Astrocyte (in vitro differentiated cells and primary cell): ENCODE measurements at regions not wholly inside any gene's neighbourhood (a gene's known extent, or its start where the extent isn't known, plus 50 kb on each side); places are given as distances from the start of the nearest gene placed in this dataset.

Source experiments
- DNase-seq: peaks from one replicate; pipeline ENCODE4 v3.0.0-alpha.2; 2010; ENCODE audit warnings: low read depth
- FAIRE-seq: peaks from 2 replicates; lab custom pipeline; 2011; peaks lifted over from hg19 to GRCh38; lab: Jason Lieb, UNC
- H2AFZ ChIP-seq: 2 replicates; pipeline ENCODE4 v1.6.0; 2012; ENCODE audit warnings: low read depth, low read length, inconsistent platforms
- H3K27ac ChIP-seq: 2 replicates; pipeline ENCODE4 v1.5.1; 2011; ENCODE audit warnings: low read depth, low read length, inconsistent platforms
- H3K27me3 ChIP-seq: 2 replicates; pipeline ENCODE4 v1.6.0; 2011; ENCODE audit warnings: low read length, inconsistent platforms; ENCODE audit not compliant: insufficient read depth
- H3K36me3 ChIP-seq: 2 replicates; pipeline ENCODE4 v1.5.1; 2011; ENCODE audit warnings: low read length, inconsistent platforms; ENCODE audit not compliant: insufficient read depth
- H3K4me1 ChIP-seq: 2 replicates; pipeline ENCODE4 v1.5.1; 2011; ENCODE audit warnings: low read length, inconsistent platforms; ENCODE audit not compliant: insufficient read depth
- H3K4me2 ChIP-seq: 2 replicates; pipeline ENCODE4 v1.6.0; 2012; ENCODE audit warnings: low read length, inconsistent platforms
- H3K4me3 ChIP-seq: 2 replicates; pipeline ENCODE4 v1.5.1; 2011; ENCODE audit warnings: low read depth, mild to moderate bottlenecking, low read length, inconsistent platforms; ENCODE audit not compliant: insufficient read depth
- H3K79me2 ChIP-seq: 2 replicates; pipeline ENCODE4 v1.6.0; 2012; ENCODE audit warnings: mild to moderate bottlenecking, low read length, inconsistent platforms; ENCODE audit not compliant: insufficient read depth
- H3K9ac ChIP-seq: 2 replicates; pipeline ENCODE4 v1.6.0; 2012; ENCODE audit warnings: mild to moderate bottlenecking, low read length, inconsistent platforms
- H3K9me3 ChIP-seq: 2 replicates; pipeline ENCODE4 v1.5.1; 2012; ENCODE audit warnings: low read depth, mild to moderate bottlenecking, low read length, inconsistent platforms; ENCODE audit not compliant: insufficient read depth
- H4K20me1 ChIP-seq: 2 replicates; pipeline ENCODE4 v1.6.0; 2012; ENCODE audit warnings: low read length, inconsistent platforms; ENCODE audit not compliant: insufficient read depth
- H3K27ac Mint-ChIP-seq: one replicate; pipeline ENCODE4 v1.8.0; 2021; ENCODE audit warnings: mild to moderate bottlenecking, mixed read lengths; ENCODE audit not compliant: unreplicated experiment
- H3K27me3 Mint-ChIP-seq: one replicate; pipeline ENCODE4 v1.8.0; 2021; ENCODE audit warnings: low read depth, mixed read lengths; ENCODE audit not compliant: unreplicated experiment
- H3K36me3 Mint-ChIP-seq: one replicate; pipeline ENCODE4 v1.8.0; 2021; ENCODE audit warnings: low read depth, mixed read lengths; ENCODE audit not compliant: unreplicated experiment
- H3K4me1 Mint-ChIP-seq: one replicate; pipeline ENCODE4 v1.8.0; 2021; ENCODE audit warnings: low read depth, mixed read lengths; ENCODE audit not compliant: unreplicated experiment
- H3K4me3 Mint-ChIP-seq: one replicate; pipeline ENCODE4 v1.8.0; 2021; ENCODE audit warnings: mild to moderate bottlenecking, moderate library complexity, mixed read lengths; ENCODE audit not compliant: unreplicated experiment
- H3K9me3 Mint-ChIP-seq: one replicate; pipeline ENCODE4 v1.8.0; 2021; ENCODE audit warnings: mild to moderate bottlenecking, mixed read lengths; ENCODE audit not compliant: unreplicated experiment
- CTCF ChIP-seq: IDR thresholded peaks from 2 replicates; pipeline ENCODE4 v1.5.1; 2011; ENCODE audit warnings: low read depth, mild to moderate bottlenecking, inconsistent platforms, low read length, moderate library complexity; ENCODE audit not compliant: insufficient read depth
- EZH2 ChIP-seq: IDR thresholded peaks from 2 replicates; pipeline ENCODE4 v1.6.1; 2012; ENCODE audit warnings: mild to moderate bottlenecking, low read length, inconsistent platforms; ENCODE audit not compliant: insufficient read depth

GRCh38 chr7:53214463-53214862 lies 179.0 kb downstream of the POM121L12 start:
- no peak for TF ChIP-seq EZH2
- TF ChIP-seq CTCF: no peak
- no peaks in the 10 kb centered on the region for H4K20me1 ChIP-seq
- H3K9me3 ChIP-seq: peaks cover 6% of the 10 kb centered on the region
- no peak overlapping the region for H3K27ac ChIP-seq
- peaks cover 4% of the 10 kb centered on the region for H3K36me3 Mint-ChIP-seq
- H3K27me3 Mint-ChIP-seq: no peaks in the 10 kb centered on the region
- H3K27me3 ChIP-seq: no peaks in the 10 kb centered on the region
- H3K4me1 Mint-ChIP-seq: peaks cover 5% of the 10 kb centered on the region
- H3K36me3 ChIP-seq: no peaks in the 10 kb centered on the region
- H3K4me2 ChIP-seq: no peak overlapping the region
- H2AFZ ChIP-seq: no peak overlapping the region
- H3K4me1 ChIP-seq: no peaks in the 10 kb centered on the region
- DNase-seq (no peak), FAIRE-seq (no peak)
- H3K79me2 ChIP-seq: no peaks in the 10 kb centered on the region
- no peak overlapping the region for H3K27ac Mint-ChIP-seq
- no peak overlapping the region for H3K9ac ChIP-seq
- H3K4me3 ChIP-seq: no peak overlapping the region
- H3K9me3 Mint-ChIP-seq: peaks cover 30% of the 10 kb centered on the region
- H3K4me3 Mint-ChIP-seq: no peak overlapping the region

- TF ChIP-seq EZH2 (no peak), CTCF (no peak)
- H2AFZ ChIP-seq: peak overlapping the region; percentile 84
- H4K20me1 ChIP-seq: no peaks in the 10 kb centered on the region
- no peaks in the 10 kb centered on the region for H3K4me1 ChIP-seq
- no peak overlapping the region for H3K27ac ChIP-seq
- H3K27ac Mint-ChIP-seq: no peak overlapping the region
- no peaks in the 10 kb centered on the region for H3K27me3 Mint-ChIP-seq
- H3K9me3 Mint-ChIP-seq: peaks cover 18% of the 10 kb centered on the region
- no peaks in the 10 kb centered on the region for H3K27me3 ChIP-seq
- FAIRE-seq (no peak), DNase-seq (no peak)
- H3K79me2 ChIP-seq: no peaks in the 10 kb centered on the region
- H3K4me2 ChIP-seq: peak overlapping the region; percentile 83
- peak overlapping the region; percentile 63 for H3K4me3 ChIP-seq
- H3K4me3 Mint-ChIP-seq: peak overlapping the region; percentile 47
- H3K9ac ChIP-seq: peak overlapping the region; percentile 59
- no peaks in the 10 kb centered on the region for H3K4me1 Mint-ChIP-seq
- peaks cover 4% of the 10 kb centered on the region for H3K36me3 Mint-ChIP-seq
- no peaks in the 10 kb centered on the region for H3K36me3 ChIP-seq
- peaks cover 4% of the 10 kb centered on the region for H3K9me3 ChIP-seq
Measured at GRCh38 chr7:53218730-53219504, 183.5 kb downstream of the POM121L12 start.

DNA sequence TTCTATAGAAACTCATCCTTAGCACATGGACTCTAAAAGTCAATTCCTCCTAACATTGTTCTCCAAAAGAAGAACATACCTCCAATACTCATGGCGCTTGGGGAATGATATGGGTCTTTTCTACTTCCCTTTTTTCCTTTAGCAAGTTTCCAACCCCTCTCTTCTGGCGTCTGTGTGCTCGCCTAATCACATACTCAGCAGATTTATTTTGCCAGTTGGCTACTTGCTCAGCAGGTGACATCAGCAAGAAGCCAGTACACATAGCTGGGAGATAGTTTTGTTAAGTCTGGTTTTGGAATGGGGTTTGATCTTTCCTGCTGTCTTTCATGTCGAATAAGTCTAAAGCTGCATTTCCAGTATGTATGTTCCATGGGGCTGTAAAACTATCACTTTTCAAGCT lies 193.8 kb downstream of the POM121L12 start:
- H3K9me3 ChIP-seq: no peaks in the 10 kb centered on the region
- Mint-ChIP-seq H3K4me3 (no peak overlapping the region), H3K27me3 (no peaks in the 10 kb centered on the region), H3K27ac (no peak overlapping the region), H3K36me3 (no peaks in the 10 kb centered on the region), H3K9me3 (no peaks in the 10 kb centered on the region), H3K4me1 (no peaks in the 10 kb centered on the region)
- H3K9ac ChIP-seq: no peak overlapping the region
- no peaks in the 10 kb centered on the region for H3K36me3 ChIP-seq
- no peaks in the 10 kb centered on the region for H3K79me2 ChIP-seq
- no peak overlapping the region for H2AFZ ChIP-seq
- H3K27ac ChIP-seq: no peak overlapping the region
- no peak overlapping the region for H3K4me2 ChIP-seq
- FAIRE-seq (no peak), DNase-seq (no peak)
- no peak overlapping the region for H3K4me3 ChIP-seq
- no peaks in the 10 kb centered on the region for H3K4me1 ChIP-seq
- H3K27me3 ChIP-seq: no peaks in the 10 kb centered on the region
- H4K20me1 ChIP-seq: no peaks in the 10 kb centered on the region
- TF ChIP-seq EZH2: no peak
- no peak for TF ChIP-seq CTCF
